ENCODE measurements at regions not wholly inside any gene's neighbourhood (a gene's known extent, or its start where the extent isn't known, plus 50 kb on each side); places are given as distances from the start of the nearest gene placed in this dataset.

DNA sequence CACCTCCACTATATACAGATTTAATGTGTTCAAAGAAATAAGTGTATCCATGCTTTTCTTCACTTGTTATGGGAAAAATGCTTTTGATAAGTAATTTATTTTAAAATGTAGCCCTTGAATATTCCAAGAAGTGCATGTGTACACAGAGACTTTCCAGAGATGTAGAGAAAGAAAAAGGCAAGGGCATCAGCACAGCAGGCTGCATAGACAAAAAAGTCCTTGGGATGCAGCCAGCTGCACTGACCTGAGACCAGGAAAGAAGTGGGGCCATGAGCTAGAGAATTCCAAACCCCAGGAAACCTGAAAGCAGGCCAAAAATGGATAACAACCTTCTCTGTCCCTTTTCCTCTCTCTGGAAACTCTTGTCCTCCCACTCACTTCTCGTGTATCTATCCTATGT lies 51.6 kb upstream of the PRDM8 start:
- no peaks in the 10 kb centered on the region for H3K27me3 ChIP-seq (ENCODE audit: control insufficient read depth, insufficient read depth, low read length)
- DNase-seq (ENCODE audit: low read depth): no peak
- H3K4me3 ChIP-seq (ENCODE audit: low read depth, low read length): no peak overlapping the region
- H3K36me3 ChIP-seq (ENCODE audit: control insufficient read depth, insufficient read depth, low read length): no peaks in the 10 kb centered on the region
- TF ChIP-seq, protein P1, sequence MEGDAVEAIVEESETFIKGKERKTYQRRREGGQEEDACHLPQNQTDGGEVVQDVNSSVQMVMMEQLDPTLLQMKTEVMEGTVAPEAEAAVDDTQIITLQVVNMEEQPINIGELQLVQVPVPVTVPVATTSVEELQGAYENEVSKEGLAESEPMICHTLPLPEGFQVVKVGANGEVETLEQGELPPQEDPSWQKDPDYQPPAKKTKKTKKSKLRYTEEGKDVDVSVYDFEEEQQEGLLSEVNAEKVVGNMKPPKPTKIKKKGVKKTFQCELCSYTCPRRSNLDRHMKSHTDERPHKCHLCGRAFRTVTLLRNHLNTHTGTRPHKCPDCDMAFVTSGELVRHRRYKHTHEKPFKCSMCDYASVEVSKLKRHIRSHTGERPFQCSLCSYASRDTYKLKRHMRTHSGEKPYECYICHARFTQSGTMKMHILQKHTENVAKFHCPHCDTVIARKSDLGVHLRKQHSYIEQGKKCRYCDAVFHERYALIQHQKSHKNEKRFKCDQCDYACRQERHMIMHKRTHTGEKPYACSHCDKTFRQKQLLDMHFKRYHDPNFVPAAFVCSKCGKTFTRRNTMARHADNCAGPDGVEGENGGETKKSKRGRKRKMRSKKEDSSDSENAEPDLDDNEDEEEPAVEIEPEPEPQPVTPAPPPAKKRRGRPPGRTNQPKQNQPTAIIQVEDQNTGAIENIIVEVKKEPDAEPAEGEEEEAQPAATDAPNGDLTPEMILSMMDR (IDR thresholded peaks at IDR 0.05; ENCODE audit: insufficient read depth, low read length, poor library complexity, severe bottlenecking): no peak

DNA sequence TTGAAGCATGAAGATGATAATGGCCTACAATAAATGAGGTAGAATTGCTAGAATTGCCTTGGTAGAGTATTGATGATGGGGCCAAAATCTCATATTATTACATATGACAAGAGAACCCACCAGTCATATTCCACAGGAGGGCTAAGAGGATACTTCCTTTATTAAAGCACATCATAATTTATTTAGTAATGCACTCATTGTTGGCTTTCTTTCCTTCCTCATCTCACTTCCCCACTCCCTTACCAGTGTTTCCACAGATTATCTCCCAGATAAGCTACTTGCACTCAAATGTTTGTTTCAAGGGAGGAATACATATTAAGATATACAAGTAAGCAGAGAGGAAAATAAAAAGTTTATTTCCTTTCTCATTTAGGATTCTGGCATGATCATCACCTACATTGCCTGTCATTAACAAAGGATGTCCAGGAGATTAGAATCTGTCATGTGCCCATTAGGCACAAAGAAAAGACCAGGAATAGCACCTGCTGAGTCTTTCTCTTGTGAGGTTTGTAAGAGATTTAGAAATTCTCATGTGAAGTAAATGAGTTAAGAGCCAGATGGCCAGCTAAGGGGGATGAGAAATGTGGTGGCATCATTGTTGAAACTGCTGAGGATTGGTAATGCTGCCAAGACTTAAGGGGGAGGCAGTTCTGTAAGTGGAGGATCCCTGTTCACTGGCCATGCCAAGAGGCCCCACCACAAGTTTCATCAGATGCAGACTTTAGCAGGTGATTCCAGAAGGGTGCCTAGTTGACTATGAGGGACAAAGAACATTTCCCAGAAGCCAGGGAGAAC lies 52.4 kb upstream of the PRDM8 start:
- TF ChIP-seq, protein P1 (IDR thresholded peaks at IDR 0.05; ENCODE audit: insufficient read depth, low read length, poor library complexity, severe bottlenecking): no peak
- H3K36me3 ChIP-seq (ENCODE audit: control insufficient read depth, insufficient read depth, low read length): no peaks in the 10 kb centered on the region
- no peak overlapping the region for H3K4me3 ChIP-seq (ENCODE audit: low read depth, low read length)
- no peak for DNase-seq (ENCODE audit: low read depth)
- H3K27me3 ChIP-seq (ENCODE audit: control insufficient read depth, insufficient read depth, low read length): no peaks in the 10 kb centered on the region

DNA sequence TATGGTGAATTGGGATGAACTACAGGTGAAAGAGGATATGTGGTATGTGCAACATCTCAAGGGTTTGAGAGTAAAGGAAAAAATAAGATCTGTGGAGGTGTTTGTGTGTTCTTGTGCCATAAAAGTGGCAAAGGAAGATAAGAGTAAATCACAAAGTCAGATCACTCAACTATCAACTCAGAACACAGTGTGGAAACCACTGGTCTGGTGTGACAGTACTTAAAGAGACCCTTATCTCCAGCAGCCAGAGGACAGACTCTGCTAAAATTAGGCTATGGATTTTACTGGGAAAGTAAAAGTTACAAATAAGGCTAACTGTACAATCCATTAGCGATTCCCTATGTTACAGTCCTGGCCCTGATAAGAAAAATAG lies 54.0 kb upstream of the PRDM8 start:
- no peak overlapping the region for H3K4me3 ChIP-seq (ENCODE audit: low read depth, low read length)
- H3K27me3 ChIP-seq (ENCODE audit: control insufficient read depth, insufficient read depth, low read length): no peaks in the 10 kb centered on the region
- TF ChIP-seq, protein P1 (IDR thresholded peaks at IDR 0.05; ENCODE audit: insufficient read depth, low read length, poor library complexity, severe bottlenecking): no peak
- no peak for DNase-seq (ENCODE audit: low read depth)
- no peaks in the 10 kb centered on the region for H3K36me3 ChIP-seq (ENCODE audit: control insufficient read depth, insufficient read depth, low read length)

DNA sequence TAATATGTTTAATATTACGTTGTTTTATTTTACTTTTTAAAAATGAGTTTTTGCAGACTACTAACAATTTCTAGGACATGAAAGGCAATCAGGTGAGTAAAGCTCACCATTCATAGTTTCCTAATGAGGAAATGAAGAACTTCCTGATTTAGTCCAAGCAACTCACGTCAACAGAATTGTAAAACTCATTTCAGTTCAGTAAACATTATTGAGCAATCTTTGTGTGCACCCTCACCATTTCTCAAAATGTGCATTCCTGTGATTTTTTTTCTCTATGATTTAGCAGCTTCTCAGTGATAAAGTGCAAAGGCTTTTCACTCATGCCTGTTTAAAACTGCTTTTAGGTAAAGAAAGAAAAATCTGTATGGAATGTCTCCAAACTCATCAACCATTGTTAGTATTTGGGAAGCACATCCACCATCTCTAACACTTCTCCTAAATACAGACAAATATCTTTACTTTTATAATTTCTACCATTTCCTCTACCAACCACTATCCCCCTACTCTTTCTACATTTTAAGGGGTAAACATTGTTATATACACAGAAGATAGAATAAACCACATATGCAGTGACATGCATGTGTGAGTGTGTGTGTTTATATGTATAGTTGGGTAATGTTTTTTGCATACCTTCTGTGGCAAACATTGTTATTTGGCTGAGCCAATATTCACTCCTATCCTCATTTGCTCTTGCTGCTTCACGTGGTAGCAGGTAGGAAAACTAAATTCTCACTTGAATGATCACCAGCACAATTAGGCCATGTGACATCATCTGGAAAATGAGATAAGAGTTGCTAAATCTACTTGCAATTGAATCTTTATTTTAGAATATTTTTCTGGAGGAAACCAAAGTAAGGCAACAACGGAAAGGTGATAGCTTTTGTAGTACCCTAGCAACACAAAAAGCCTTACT lies 54.7 kb upstream of the PRDM8 start:
- DNase-seq (ENCODE audit: low read depth): no peak
- Histone ChIP-seq H3K27me3 (ENCODE audit: control insufficient read depth, insufficient read depth, low read length) (no peaks in the 10 kb centered on the region), H3K36me3 (ENCODE audit: control insufficient read depth, insufficient read depth, low read length) (no peaks in the 10 kb centered on the region), H3K4me3 (ENCODE audit: low read depth, low read length) (no peak overlapping the region)
- TF ChIP-seq, protein P1 (IDR thresholded peaks at IDR 0.05; ENCODE audit: insufficient read depth, low read length, poor library complexity, severe bottlenecking): no peak

DNA sequence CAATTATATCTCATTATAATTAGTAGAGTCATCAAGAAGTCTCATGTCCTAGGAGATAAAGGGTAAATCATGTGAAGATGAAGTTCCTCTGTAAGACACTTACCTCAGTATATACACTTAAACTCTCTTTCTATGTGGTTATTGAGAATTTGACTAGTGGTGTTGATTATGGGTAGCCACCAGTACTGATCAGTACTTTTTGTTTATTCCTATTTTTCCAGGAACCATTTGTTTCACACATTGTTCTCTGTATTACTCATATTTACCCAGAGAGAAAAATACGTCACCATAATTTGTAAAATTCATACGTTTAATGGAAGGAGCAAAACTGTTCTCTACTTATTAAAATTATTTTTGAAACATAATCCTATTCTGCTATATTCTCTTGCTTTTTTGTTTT lies 55.8 kb upstream of the PRDM8 start:
- no peak overlapping the region for H3K4me3 ChIP-seq (ENCODE audit: low read depth, low read length)
- no peak for DNase-seq (ENCODE audit: low read depth)
- H3K36me3 ChIP-seq (ENCODE audit: control insufficient read depth, insufficient read depth, low read length): no peaks in the 10 kb centered on the region
- H3K27me3 ChIP-seq (ENCODE audit: control insufficient read depth, insufficient read depth, low read length): no peaks in the 10 kb centered on the region
- TF ChIP-seq, protein P1 (IDR thresholded peaks at IDR 0.05; ENCODE audit: insufficient read depth, low read length, poor library complexity, severe bottlenecking): no peak

Measured in kidney epithelial cell (primary cell).